ENCODE measurements at regions not wholly inside any gene's neighbourhood (a gene's known extent, or its start where the extent isn't known, plus 50 kb on each side); places are given as distances from the start of the nearest gene placed in this dataset.

- in situ Hi-C loops (cut with MboI; ENCODE audit: low pct_unique_long_range_greater_than_20kb in 2 of 9, low sequenced_read_pairs in 9 of 9, unreplicated experiment in 9 of 9) = no loop called here
- 0 to 86% (median 30%) methylated on average over 1 of the region's 1 CpG; no CpG with 5 or more reads in 6 of the 10 experiments for WGBS, 10 experiments
- no peaks in the 10 kb centered on the region for H3K4me1 ChIP-seq (replicated peaks in 1 of 2)
- no peak for ATAC-seq (replicated peaks in 6 of 8)
- no peak overlapping the region for H3K4me3 ChIP-seq
- no peak overlapping the region for H3K27ac ChIP-seq
Measured at GRCh38 chr12:74903522-74903921, 306.1 kb downstream of the KCNC2 start.

DNA sequence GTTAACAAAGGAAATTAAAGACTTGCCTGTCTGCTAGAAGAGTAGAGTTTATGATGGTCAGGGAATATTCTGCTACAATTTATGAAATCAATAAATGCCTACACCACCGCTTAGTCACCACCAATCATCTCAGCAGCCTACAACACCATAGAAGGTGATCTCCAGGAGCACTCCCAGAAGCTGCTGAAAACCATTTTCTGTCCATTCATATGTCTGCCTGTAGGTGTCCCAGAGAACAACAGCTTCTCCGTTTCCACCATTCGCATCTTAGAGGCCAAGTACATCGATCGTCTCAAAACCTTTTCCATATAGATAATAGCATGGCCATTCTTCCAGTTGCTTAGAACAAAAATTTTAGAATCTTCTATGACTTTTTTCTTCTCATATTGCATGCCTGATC, 303.4 kb downstream of the KCNC2 start:
- 44 to 100% (median 80%) methylated on average over 1 to 5 of the region's 5 CpGs for WGBS, 10 experiments
- ATAC-seq (replicated peaks in 6 of 8) = no peak
- Histone ChIP-seq H3K4me3 (no peak overlapping the region), H3K27ac (no peak overlapping the region), H3K4me1 (replicated peaks in 1 of 2) (no peaks in the 10 kb centered on the region)
- in situ Hi-C loops (cut with MboI; ENCODE audit: low pct_unique_long_range_greater_than_20kb in 2 of 9, low sequenced_read_pairs in 9 of 9, unreplicated experiment in 9 of 9) = no loop called here

DNA sequence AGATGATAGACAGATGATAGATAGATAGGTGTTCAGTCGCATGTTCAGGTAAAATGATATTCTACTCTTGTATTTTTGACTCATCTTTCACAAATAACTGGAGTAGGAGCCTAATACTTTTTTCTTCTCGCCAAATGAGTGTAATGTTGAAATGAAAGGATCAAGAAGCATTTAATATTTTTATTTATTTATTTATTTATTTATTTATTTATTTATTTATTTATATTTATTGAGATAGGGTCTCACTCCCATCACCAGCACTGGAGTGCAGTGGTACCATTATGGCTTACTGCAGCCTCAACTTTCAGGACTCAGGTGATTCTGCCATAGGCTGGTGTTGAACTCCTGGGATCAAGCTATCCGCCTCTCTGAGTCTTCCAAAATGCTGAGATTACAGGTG, 298.8 kb downstream of the KCNC2 start:
- in situ Hi-C loops (cut with MboI; ENCODE audit: low pct_unique_long_range_greater_than_20kb in 2 of 9, low sequenced_read_pairs in 9 of 9, unreplicated experiment in 9 of 9) = no loop called here
- Histone ChIP-seq H3K4me3 (no peak overlapping the region), H3K4me1 (replicated peaks in 1 of 2) (no peaks in the 10 kb centered on the region), H3K27ac (no peak overlapping the region)
- ATAC-seq (replicated peaks in 6 of 8) = no peak
- 0 to 100% (median 90%) methylated on average over 1 to 3 of the region's 3 CpGs for WGBS, 10 experiments

GRCh38 chr12:74914378-74914777, 295.3 kb downstream of the KCNC2 start:
- 17 to 100% (median 93%) methylated on average over 1 to 3 of the region's 3 CpGs; no CpG with 5 or more reads in 4 of the 10 experiments for WGBS, 10 experiments
- no peak overlapping the region for H3K4me3 ChIP-seq
- in situ Hi-C loops (cut with MboI; ENCODE audit: low pct_unique_long_range_greater_than_20kb in 2 of 9, low sequenced_read_pairs in 9 of 9, unreplicated experiment in 9 of 9) = no loop called here
- no peak overlapping the region for H3K27ac ChIP-seq
- no peaks in the 10 kb centered on the region for H3K4me1 ChIP-seq (replicated peaks in 1 of 2)
- no peak for ATAC-seq (replicated peaks in 6 of 8)

DNA sequence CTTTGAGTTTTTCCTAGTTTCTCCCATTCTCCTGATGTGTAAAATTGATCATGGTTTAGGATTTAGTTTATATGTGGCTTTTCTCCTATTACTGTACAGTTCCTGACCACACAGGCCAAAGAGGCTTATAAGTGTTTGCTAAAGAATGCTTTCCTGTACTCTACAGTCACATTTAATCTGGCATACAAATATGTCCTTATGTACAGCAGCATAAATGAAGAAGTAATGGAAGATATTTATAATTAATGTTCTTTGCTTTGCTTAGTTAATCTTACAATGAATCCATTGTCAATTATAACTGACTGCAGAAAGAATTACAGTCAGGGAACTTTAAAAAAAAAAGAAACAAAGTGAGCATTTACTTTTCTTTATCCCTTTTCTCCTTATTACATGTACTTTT, 293.9 kb downstream of the KCNC2 start:
- no peak for ATAC-seq (replicated peaks in 6 of 8)
- in situ Hi-C loops (cut with MboI; ENCODE audit: low pct_unique_long_range_greater_than_20kb in 2 of 9, low sequenced_read_pairs in 9 of 9, unreplicated experiment in 9 of 9) = no loop called here
- no peaks in the 10 kb centered on the region for H3K4me1 ChIP-seq (replicated peaks in 1 of 2)

GRCh38 chr12:74917743-74918142, 291.9 kb downstream of the KCNC2 start:
- no peak for ATAC-seq (replicated peaks in 6 of 8)
- Histone ChIP-seq H3K4me3 (no peak overlapping the region), H3K4me1 (replicated peaks in 1 of 2) (no peaks in the 10 kb centered on the region), H3K27ac (no peak overlapping the region)
- in situ Hi-C loops (cut with MboI; ENCODE audit: low pct_unique_long_range_greater_than_20kb in 2 of 9, low sequenced_read_pairs in 9 of 9, unreplicated experiment in 9 of 9) = no loop called here

More for the DNA sequence above, 293.9 kb downstream of the KCNC2 start:
- Histone ChIP-seq H3K27ac (no peak overlapping the region), H3K4me3 (no peak overlapping the region)

DNA sequence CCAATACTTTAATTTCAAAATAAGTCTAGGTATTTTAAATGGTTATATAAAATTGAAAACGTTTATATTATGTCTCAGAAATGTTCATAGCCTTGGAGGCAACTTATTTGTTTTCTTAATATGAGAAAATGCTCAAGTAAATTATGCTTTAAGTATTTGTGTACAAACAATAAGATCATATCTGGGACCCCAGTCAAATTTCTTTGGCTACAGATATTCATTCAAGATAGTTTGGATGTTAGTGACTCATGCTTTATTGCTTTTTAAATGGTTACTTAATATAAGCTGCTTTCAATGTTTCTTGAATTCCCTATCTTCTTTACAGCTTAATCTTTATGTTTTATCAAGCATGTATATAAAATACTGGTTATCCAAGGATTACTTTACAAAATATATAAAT, 291.3 kb downstream of the KCNC2 start:
- in situ Hi-C loops (cut with MboI; ENCODE audit: low pct_unique_long_range_greater_than_20kb in 2 of 9, low sequenced_read_pairs in 9 of 9, unreplicated experiment in 9 of 9) = no loop called here
- no peaks in the 10 kb centered on the region for H3K4me1 ChIP-seq (replicated peaks in 1 of 2)
- no peak overlapping the region for H3K4me3 ChIP-seq
- ATAC-seq (replicated peaks in 6 of 8) = no peak
- H3K27ac ChIP-seq = no peak overlapping the region
- WGBS, 10 experiments = 0 to 36% (median 0%) methylated on average over 1 of the region's 1 CpG; no CpG with 5 or more reads in 1 of the 10 experiments

DNA sequence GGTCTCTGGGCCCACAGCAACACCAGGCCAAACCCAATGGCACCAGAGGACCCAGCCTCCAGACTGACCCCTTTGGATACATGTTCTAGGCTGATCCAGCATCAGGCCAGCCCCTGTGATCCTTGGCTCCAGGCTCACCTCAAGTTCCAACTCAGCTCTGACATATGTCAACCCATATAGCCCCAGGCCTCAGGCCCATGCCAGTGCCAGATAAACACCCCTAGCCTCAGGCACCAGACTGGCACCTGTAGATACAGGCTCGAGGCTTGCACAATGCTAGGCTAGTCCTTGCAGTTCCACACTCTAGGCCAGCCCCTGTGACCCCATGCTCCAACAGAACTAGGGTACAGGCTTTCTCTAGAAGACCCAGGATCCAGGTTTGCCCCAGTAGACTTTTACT, 287.5 kb downstream of the KCNC2 start:
- no CpG with 5 or more reads among the region's 1 CpG for WGBS, 10 experiments
- in situ Hi-C loops (cut with MboI; ENCODE audit: low pct_unique_long_range_greater_than_20kb in 2 of 9, low sequenced_read_pairs in 9 of 9, unreplicated experiment in 9 of 9) = no loop called here
- ATAC-seq (replicated peaks in 6 of 8) = no peak
- Histone ChIP-seq H3K4me1 (replicated peaks in 1 of 2) (no peaks in the 10 kb centered on the region), H3K27ac (no peak overlapping the region), H3K4me3 (no peak overlapping the region)

- ATAC-seq (replicated peaks in 6 of 8) = no peak
- Histone ChIP-seq H3K4me3 (no peak overlapping the region), H3K27ac (no peak overlapping the region), H3K4me1 (replicated peaks in 1 of 2) (no peaks in the 10 kb centered on the region)
- in situ Hi-C loops (cut with MboI; ENCODE audit: low pct_unique_long_range_greater_than_20kb in 2 of 9, low sequenced_read_pairs in 9 of 9, unreplicated experiment in 9 of 9) = no loop called here
- WGBS, 10 experiments = 100% methylated on average over 1 of the region's 1 CpG; no CpG with 5 or more reads in 9 of the 10 experiments
Measured at GRCh38 chr12:74922642-74923041, 287.0 kb downstream of the KCNC2 start.

DNA sequence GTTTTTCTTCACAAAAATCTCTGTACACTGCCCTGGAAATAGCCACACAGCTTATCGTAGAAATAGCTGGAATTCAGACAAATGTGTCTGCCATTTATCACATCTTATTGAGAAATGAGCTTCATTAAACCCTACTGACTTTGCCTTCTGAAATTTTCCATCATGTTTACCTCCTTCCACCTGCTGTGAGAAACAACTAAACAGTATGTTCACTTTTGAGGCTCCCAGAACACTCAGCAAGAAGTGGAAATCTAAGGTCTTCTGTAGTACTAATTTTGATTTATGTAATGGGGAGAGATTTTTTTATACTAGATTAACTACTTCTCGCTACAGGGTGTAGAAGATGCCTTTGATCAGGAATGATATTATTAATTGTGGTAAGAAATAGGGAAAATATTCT, 268.0 kb downstream of the KCNC2 start:
- H3K27ac ChIP-seq = no peak overlapping the region
- H3K4me1 ChIP-seq (replicated peaks in 1 of 2) = no peaks in the 10 kb centered on the region
- in situ Hi-C loops (cut with MboI; ENCODE audit: low pct_unique_long_range_greater_than_20kb in 2 of 9, low sequenced_read_pairs in 9 of 9, unreplicated experiment in 9 of 9) = no loop called here
- WGBS, 10 experiments = 5 to 100% (median 88%) methylated on average over 1 to 2 of the region's 2 CpGs; no CpG with 5 or more reads in 3 of the 10 experiments
- no peak overlapping the region for H3K4me3 ChIP-seq
- ATAC-seq (replicated peaks in 6 of 8) = no peak

DNA sequence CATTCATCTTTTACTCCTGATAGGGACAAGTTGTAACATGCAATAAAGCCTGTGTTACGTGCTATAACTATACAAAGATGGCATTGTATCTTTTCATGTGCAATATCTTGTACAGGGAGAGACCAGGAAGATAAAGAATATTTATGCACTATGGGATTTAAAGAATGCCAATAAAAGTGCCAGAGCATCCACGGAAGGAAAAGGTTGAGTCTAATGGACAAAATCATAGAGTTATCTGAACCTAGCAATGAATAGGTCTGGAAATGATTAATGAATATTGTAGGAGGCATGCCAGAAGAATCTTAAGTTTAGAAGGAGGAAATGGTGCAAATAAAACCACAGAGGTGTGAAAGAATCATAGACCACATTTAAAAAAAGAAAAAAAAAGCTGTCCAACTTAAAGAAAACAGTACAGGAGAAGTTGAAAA, 263.9 kb downstream of the KCNC2 start:
- ATAC-seq (replicated peaks in 6 of 8) = no peak

GRCh38 chr12:74953697-74954096, 255.9 kb downstream of the KCNC2 start:
- ATAC-seq (replicated peaks in 6 of 8) = no peak

More for the DNA sequence above, 263.9 kb downstream of the KCNC2 start:
- Histone ChIP-seq H3K4me1 (replicated peaks in 1 of 2) (no peaks in the 10 kb centered on the region), H3K4me3 (no peak overlapping the region), H3K27ac (no peak overlapping the region)
- in situ Hi-C loops (cut with MboI; ENCODE audit: low pct_unique_long_range_greater_than_20kb in 2 of 9, low sequenced_read_pairs in 9 of 9, unreplicated experiment in 9 of 9) = no loop called here
- 0 to 91% (median 27%) methylated on average over 1 to 2 of the region's 2 CpGs; no CpG with 5 or more reads in 1 of the 10 experiments for WGBS, 10 experiments

DNA sequence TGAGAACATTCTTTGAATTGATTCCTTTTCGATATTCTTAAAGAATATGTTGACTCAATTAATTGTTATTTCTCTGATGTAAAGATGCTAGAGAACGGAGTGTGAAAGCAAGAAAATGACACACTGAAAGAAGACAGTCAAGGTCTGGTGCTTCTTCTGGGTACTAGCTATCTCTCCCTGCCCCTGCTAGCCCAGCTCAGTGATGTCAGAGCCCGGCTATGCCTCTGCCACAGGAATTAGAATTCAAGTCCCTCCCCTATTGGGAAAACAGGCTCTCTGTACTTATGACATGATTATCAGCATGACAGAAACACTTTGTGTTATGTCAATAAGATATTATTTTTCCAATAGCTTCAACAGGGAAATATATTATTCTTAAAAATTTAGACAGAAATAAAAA, 252.4 kb downstream of the KCNC2 start:
- no peak overlapping the region for H3K27ac ChIP-seq
- peak in 2 of 8 experiments; percentile 20 to 82 for ATAC-seq (replicated peaks in 6 of 8)
- WGBS, 10 experiments = 0 to 96% (median 89%) methylated on average over 2 to 3 of the region's 3 CpGs; no CpG with 5 or more reads in 1 of the 10 experiments
- no peak overlapping the region for H3K4me3 ChIP-seq
- H3K4me1 ChIP-seq (replicated peaks in 1 of 2) = no peaks in the 10 kb centered on the region
- in situ Hi-C loops (cut with MboI; ENCODE audit: low pct_unique_long_range_greater_than_20kb in 2 of 9, low sequenced_read_pairs in 9 of 9, unreplicated experiment in 9 of 9) = no loop called here

More at GRCh38 chr12:74953697-74954096, 255.9 kb downstream of the KCNC2 start:
- in situ Hi-C loops (cut with MboI; ENCODE audit: low pct_unique_long_range_greater_than_20kb in 2 of 9, low sequenced_read_pairs in 9 of 9, unreplicated experiment in 9 of 9) = no loop called here
- Histone ChIP-seq H3K27ac (no peak overlapping the region), H3K4me1 (replicated peaks in 1 of 2) (no peaks in the 10 kb centered on the region), H3K4me3 (no peak overlapping the region)
- 0 to 100% (median 87%) methylated on average over 1 of the region's 1 CpG; no CpG with 5 or more reads in 2 of the 10 experiments for WGBS, 10 experiments

GRCh38 chr12:74957634-74958033, 252.0 kb downstream of the KCNC2 start:
- Histone ChIP-seq H3K4me1 (replicated peaks in 1 of 2) (no peaks in the 10 kb centered on the region), H3K4me3 (no peak overlapping the region), H3K27ac (no peak overlapping the region)
- ATAC-seq (replicated peaks in 6 of 8) = peak in 1 of 8 experiments; percentile 15
- in situ Hi-C loops (cut with MboI; ENCODE audit: low pct_unique_long_range_greater_than_20kb in 2 of 9, low sequenced_read_pairs in 9 of 9, unreplicated experiment in 9 of 9) = no loop called here

All from motor neuron (in vitro differentiated cells).